ENCODE measurements at regions not wholly inside any gene's neighbourhood (a gene's known extent, or its start where the extent isn't known, plus 50 kb on each side); places are given as distances from the start of the nearest gene placed in this dataset.

- TF ChIP-seq ZNF677 (tag by site-specific recombination; IDR thresholded peaks at IDR 0.05) (no peak), YY2 (tag by site-specific recombination; IDR thresholded peaks at IDR 0.05) (no peak), REPIN1 (tag by site-specific recombination; IDR thresholded peaks at IDR 0.05; ENCODE audit: low read depth) (no peak)
- TF ChIP-seq, protein P1, sequence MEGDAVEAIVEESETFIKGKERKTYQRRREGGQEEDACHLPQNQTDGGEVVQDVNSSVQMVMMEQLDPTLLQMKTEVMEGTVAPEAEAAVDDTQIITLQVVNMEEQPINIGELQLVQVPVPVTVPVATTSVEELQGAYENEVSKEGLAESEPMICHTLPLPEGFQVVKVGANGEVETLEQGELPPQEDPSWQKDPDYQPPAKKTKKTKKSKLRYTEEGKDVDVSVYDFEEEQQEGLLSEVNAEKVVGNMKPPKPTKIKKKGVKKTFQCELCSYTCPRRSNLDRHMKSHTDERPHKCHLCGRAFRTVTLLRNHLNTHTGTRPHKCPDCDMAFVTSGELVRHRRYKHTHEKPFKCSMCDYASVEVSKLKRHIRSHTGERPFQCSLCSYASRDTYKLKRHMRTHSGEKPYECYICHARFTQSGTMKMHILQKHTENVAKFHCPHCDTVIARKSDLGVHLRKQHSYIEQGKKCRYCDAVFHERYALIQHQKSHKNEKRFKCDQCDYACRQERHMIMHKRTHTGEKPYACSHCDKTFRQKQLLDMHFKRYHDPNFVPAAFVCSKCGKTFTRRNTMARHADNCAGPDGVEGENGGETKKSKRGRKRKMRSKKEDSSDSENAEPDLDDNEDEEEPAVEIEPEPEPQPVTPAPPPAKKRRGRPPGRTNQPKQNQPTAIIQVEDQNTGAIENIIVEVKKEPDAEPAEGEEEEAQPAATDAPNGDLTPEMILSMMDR (tag by site-specific recombination; IDR thresholded peaks at IDR 0.05): no peak
- TF ChIP-seq, protein P2, sequence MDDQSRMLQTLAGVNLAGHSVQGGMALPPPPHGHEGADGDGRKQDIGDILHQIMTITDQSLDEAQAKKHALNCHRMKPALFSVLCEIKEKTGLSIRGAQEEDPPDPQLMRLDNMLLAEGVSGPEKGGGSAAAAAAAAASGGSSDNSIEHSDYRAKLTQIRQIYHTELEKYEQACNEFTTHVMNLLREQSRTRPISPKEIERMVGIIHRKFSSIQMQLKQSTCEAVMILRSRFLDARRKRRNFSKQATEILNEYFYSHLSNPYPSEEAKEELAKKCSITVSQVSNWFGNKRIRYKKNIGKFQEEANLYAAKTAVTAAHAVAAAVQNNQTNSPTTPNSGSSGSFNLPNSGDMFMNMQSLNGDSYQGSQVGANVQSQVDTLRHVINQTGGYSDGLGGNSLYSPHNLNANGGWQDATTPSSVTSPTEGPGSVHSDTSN (CRISPR knock-in tag; IDR thresholded peaks at IDR 0.05): no peak
These were observed 2167.2 kb upstream of the C9orf72 start for GRCh38 chr9:29740518-29740917.

Measured in HEK293 (cell line).